NT2/D1 (cell line): ENCODE measurements at regions not wholly inside any gene's neighbourhood (a gene's known extent, or its start where the extent isn't known, plus 50 kb on each side); places are given as distances from the start of the nearest gene placed in this dataset.

Experiments
- SUZ12 ChIP-seq: IDR thresholded peaks from 2 replicates; pipeline ENCODE4 v1.6.1; 2011; ENCODE audit not compliant: insufficient read length, insufficient read depth; ENCODE audit errors: extremely low read depth
- YY1 ChIP-seq: IDR thresholded peaks from 2 replicates; pipeline ENCODE4 v1.6.1; 2011; ENCODE audit not compliant: insufficient read length, insufficient read depth
- ZNF274 ChIP-seq: IDR thresholded peaks from 2 replicates; pipeline ENCODE4 v1.6.1; 2011; ENCODE audit warnings: mild to moderate bottlenecking, low read depth, low read length

DNA sequence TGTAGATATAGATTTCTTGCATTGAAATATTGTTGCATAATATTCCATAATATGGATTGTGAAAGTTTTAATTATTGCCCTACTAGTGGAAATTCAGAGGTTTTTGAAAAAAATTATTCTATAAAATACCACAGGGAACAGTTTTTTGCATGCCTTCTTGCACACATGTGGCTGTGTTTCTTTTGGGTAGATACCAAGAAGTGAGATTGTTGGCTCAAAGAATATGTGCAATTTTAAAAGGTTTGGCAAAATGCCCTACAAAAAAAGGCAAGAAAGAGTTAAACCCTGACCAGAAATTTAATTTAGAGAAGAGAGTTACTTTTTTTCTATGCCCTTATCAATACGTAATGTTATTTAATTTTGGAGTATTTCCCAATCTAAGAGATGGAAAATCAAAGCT, 270.8 kb upstream of the DAPK1 start:
- TF ChIP-seq ZNF274, result no peak
- TF ChIP-seq YY1, result no peak
- no peak for TF ChIP-seq SUZ12
